Psoas muscle (tissue), 7 donors: ENCODE measurements at regions not wholly inside any gene's neighbourhood (a gene's known extent, or its start where the extent isn't known, plus 50 kb on each side); places are given as distances from the start of the nearest gene placed in this dataset.

Experiments used
- ATAC-seq, 4 donors: fragments of 200-7000 bp; cut with Tn5 transposase; one replicate each; pipeline ENCODE4 v1.9.1; 2020; ENCODE audit warnings: moderate library complexity in 3 of 4, mild to moderate bottlenecking in 2 of 4
- DNase-seq, 2 donors: peaks; one replicate each; pipeline ENCODE4 v3.0.0-alpha.2; 2020
- H3K27ac ChIP-seq: fragments of 200-600 bp; one replicate; pipeline ENCODE4 v1.8.0; 2022
- H3K27me3 ChIP-seq, 3 donors: fragments of 200-600 bp in 1 of 3; one replicate each; pipeline versions ENCODE4 v1.6.1 to v1.8.0; 2013 to 2022; ENCODE audit warnings: low read length in 2 of 3, mild to moderate bottlenecking in 2 of 3, moderate library complexity in 1 of 3; ENCODE audit not compliant: insufficient read depth in 3 of 3
- H3K36me3 ChIP-seq, 2 donors: fragments of 200-600 bp in 1 of 2; one replicate each; pipeline versions ENCODE4 v1.6.1 to v1.8.0; 2013 to 2022; ENCODE audit warnings: low read depth in 1 of 2, mild to moderate bottlenecking in 1 of 2, moderate library complexity in 1 of 2; ENCODE audit not compliant: insufficient read depth in 1 of 2
- H3K4me1 ChIP-seq: fragments of 200-600 bp; one replicate; pipeline ENCODE4 v1.8.0; 2022
- H3K4me3 ChIP-seq: fragments of 200-600 bp; one replicate; pipeline ENCODE4 v1.8.0; 2022; ENCODE audit warnings: mild to moderate bottlenecking
- H3K9me3 ChIP-seq: fragments of 200-600 bp; one replicate; pipeline ENCODE4 v1.8.0; 2022
- WGBS, 3 donors: extraction: QIAGEN DNeasy Blood & Tissue Kit; methylation state at CpG; one replicate each; pipeline versions ENCODE4 v1.1.6 to v1.1.7; 2013; 5-methylcytosine and 5-hydroxymethylcytosine counted together
- intact Hi-C, 2 donors: fragments of 100-400 bp; cut with DNase I; formaldehyde crosslinking; loops; one replicate each; pipeline versions ENCODE4 v1.11.0 to v1.14.2; 2022
- TF ChIP-seq, protein P1 (sequence below): fragments of 200-600 bp; IDR thresholded peaks from one replicate; pipeline ENCODE4 v1.8.0; 2022; ENCODE audit warnings: antibody characterized with exemption
- donor health status: healthy with polysubstance abuse.
- donor health status: DM: no; HTN: no; CAD: no; lungs with moderate emphysema.
- donor health status: Bipolar disorder and iron deficiency.
- donor health status: healthy.
- donor health status: DM: yes; HTN: yes; CAD: no.
- donor health status: DM: no; HTN: no; CAD: no.
- donor health status: DM: yes; HTN: yes; CAD: no.

GRCh38 chr1:25074351-25075227 is 144.5 kb upstream of the RUNX3 start:
- no peaks in the 10 kb centered on the region for H3K9me3 ChIP-seq
- no peak for ATAC-seq
- no peaks in the 10 kb centered on the region for H3K36me3 ChIP-seq
- intact Hi-C loops, result no loop called here
- no peaks in the 10 kb centered on the region for H3K4me1 ChIP-seq
- no peaks in the 10 kb centered on the region for H3K27me3 ChIP-seq
- no peak overlapping the region for H3K4me3 ChIP-seq
- TF ChIP-seq, protein P1, sequence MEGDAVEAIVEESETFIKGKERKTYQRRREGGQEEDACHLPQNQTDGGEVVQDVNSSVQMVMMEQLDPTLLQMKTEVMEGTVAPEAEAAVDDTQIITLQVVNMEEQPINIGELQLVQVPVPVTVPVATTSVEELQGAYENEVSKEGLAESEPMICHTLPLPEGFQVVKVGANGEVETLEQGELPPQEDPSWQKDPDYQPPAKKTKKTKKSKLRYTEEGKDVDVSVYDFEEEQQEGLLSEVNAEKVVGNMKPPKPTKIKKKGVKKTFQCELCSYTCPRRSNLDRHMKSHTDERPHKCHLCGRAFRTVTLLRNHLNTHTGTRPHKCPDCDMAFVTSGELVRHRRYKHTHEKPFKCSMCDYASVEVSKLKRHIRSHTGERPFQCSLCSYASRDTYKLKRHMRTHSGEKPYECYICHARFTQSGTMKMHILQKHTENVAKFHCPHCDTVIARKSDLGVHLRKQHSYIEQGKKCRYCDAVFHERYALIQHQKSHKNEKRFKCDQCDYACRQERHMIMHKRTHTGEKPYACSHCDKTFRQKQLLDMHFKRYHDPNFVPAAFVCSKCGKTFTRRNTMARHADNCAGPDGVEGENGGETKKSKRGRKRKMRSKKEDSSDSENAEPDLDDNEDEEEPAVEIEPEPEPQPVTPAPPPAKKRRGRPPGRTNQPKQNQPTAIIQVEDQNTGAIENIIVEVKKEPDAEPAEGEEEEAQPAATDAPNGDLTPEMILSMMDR, result no peak
- DNase-seq, result no peak
- no peak overlapping the region for H3K27ac ChIP-seq
- WGBS, 3 donors, result 80 to 89% (median 83%) methylated on average over 13 of the region's 13 CpGs

- ATAC-seq (no peak), DNase-seq (no peak)
- Histone ChIP-seq H3K27me3 (peaks cover 0 to 2% (median 0%) of the 10 kb centered on the region in 3 donors), H3K36me3 (no peaks in the 10 kb centered on the region), H3K27ac (no peak overlapping the region), H3K4me1 (no peaks in the 10 kb centered on the region), H3K4me3 (no peak overlapping the region), H3K9me3 (no peaks in the 10 kb centered on the region)
- intact Hi-C loops, result no loop called here
- TF ChIP-seq, protein P1, result no peak
- 75 to 86% (median 84%) methylated on average over 12 of the region's 12 CpGs for WGBS, 3 donors
These were observed 143.7 kb upstream of the RUNX3 start for GRCh38 chr1:25073640-25074270.

GRCh38 chr1:25072461-25072860 is 142.4 kb upstream of the RUNX3 start:
- Histone ChIP-seq H3K9me3 (no peaks in the 10 kb centered on the region), H3K27ac (no peak overlapping the region), H3K4me1 (no peaks in the 10 kb centered on the region), H3K36me3 (no peaks in the 10 kb centered on the region), H3K4me3 (no peak overlapping the region), H3K27me3 (peaks cover 0 to 2% (median 0%) of the 10 kb centered on the region in 3 donors)
- no peak for DNase-seq
- TF ChIP-seq, protein P1, result no peak
- intact Hi-C loops, result no loop called here
- no peak for ATAC-seq
- WGBS, 3 donors, result 80 to 83% (median 81%) methylated on average over 5 of the region's 5 CpGs

DNA sequence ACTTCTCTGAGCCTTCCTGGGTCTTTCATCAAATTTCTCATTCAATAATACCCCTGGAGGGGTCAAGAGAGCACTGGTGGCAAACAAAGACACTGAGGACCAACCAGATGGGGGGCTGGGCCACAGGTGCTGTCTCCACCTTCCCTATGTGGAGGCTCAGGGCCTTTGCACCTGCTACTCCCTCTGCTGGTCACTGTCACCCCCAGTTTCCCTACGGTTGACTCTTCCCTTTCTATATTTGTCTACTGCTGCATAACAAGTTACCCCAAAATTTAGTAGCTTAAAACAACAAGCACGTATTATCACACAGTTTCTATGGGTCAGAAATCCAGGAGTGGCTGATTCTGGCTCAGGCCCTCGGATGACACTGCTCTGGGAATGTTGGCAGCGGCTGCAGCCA is 138.8 kb upstream of the RUNX3 start:
- ATAC-seq (no peak), DNase-seq (no peak)
- no peaks in the 10 kb centered on the region for H3K9me3 ChIP-seq
- H3K4me3 ChIP-seq, result no peak overlapping the region
- H3K27me3 ChIP-seq, result peaks cover 0 to 2% (median 0%) of the 10 kb centered on the region in 3 donors
- H3K36me3 ChIP-seq, result no peaks in the 10 kb centered on the region
- WGBS, 3 donors, result 78 to 88% (median 81%) methylated on average over 4 of the region's 4 CpGs
- TF ChIP-seq, protein P1, result no peak
- no peak overlapping the region for H3K27ac ChIP-seq
- intact Hi-C loops, result no loop called here
- H3K4me1 ChIP-seq, result no peaks in the 10 kb centered on the region
